SHP77 treated with DMSO at 0.1 percent for 48 hours (cell line): ENCODE measurements at regions not wholly inside any gene's neighbourhood (a gene's known extent, or its start where the extent isn't known, plus 50 kb on each side); places are given as distances from the start of the nearest gene placed in this dataset.
"Not testable (repeated sequence)": the region's sequence is repeated elsewhere in the genome, so short reads cannot be mapped to it uniquely, and the experiment has no call there.

Experiments used
- DNase-seq: peaks from one replicate; lab custom pipeline; 2025; lab: John Stamatoyannopoulos, UW

GRCh38 chr5:115439042-115439441 lies 105.5 kb downstream of the FEM1C start:
- no peak for DNase-seq

- no peak for DNase-seq
Observed at GRCh38 chr5:115435778-115436712, 108.5 kb downstream of the FEM1C start.

- no peak for DNase-seq
Observed at GRCh38 chr5:115435065-115435777, 109.4 kb downstream of the FEM1C start.

- no peak for DNase-seq
Observed at GRCh38 chr5:115433918-115434317, 110.7 kb downstream of the FEM1C start.

- DNase-seq = peak; percentile 89
Observed at GRCh38 chr5:115432691-115433090, 111.9 kb downstream of the FEM1C start.

- DNase-seq = peak; percentile 12
Observed at GRCh38 chr5:115431116-115431515, 113.5 kb downstream of the FEM1C start.

- DNase-seq = no peak
Observed at GRCh38 chr5:115430374-115430773, 114.2 kb downstream of the FEM1C start.

GRCh38 chr5:115429345-115429940 lies 115.1 kb downstream of the FEM1C start:
- no peak for DNase-seq

- DNase-seq = no peak
Observed at GRCh38 chr5:115428676-115429075, 115.9 kb downstream of the FEM1C start.

GRCh38 chr5:115428248-115428647 lies 116.3 kb downstream of the FEM1C start:
- no peak for DNase-seq

- no peak for DNase-seq
Observed at GRCh38 chr5:115424446-115424845, 120.1 kb downstream of the FEM1C start.

- peak; percentile 73 for DNase-seq
Observed at GRCh38 chr5:115424030-115424429, 120.5 kb downstream of the FEM1C start.

- peak; percentile 57 for DNase-seq
Observed at GRCh38 chr5:115423541-115423940, 121.0 kb downstream of the FEM1C start.

GRCh38 chr5:115423051-115423450 lies 121.5 kb downstream of the FEM1C start:
- DNase-seq = no peak

GRCh38 chr5:115420812-115421211 lies 123.8 kb downstream of the FEM1C start:
- not testable (repeated sequence) for DNase-seq

GRCh38 chr5:115419846-115420585 lies 123.6 kb upstream of the CCDC112 start:
- DNase-seq = no peak

- DNase-seq = peak; percentile 53
Observed at GRCh38 chr5:115418788-115419187, 122.3 kb upstream of the CCDC112 start.

- no peak for DNase-seq
Observed at GRCh38 chr5:115417076-115417475, 120.6 kb upstream of the CCDC112 start.

GRCh38 chr5:115415143-115415491 lies 118.7 kb upstream of the CCDC112 start:
- DNase-seq = peak; percentile 14

- DNase-seq = no peak
Observed at GRCh38 chr5:115414406-115415142, 118.1 kb upstream of the CCDC112 start.

GRCh38 chr5:115413651-115414050 lies 117.2 kb upstream of the CCDC112 start:
- DNase-seq = no peak
